Activated naive CD8-positive, alpha-beta T cell (primary cell): ENCODE measurements at regions not wholly inside any gene's neighbourhood (a gene's known extent, or its start where the extent isn't known, plus 50 kb on each side); places are given as distances from the start of the nearest gene placed in this dataset.

ENCODE experiments used
- H3K27ac Mint-ChIP-seq: one replicate; pipeline ENCODE4 v1.8.0; 2021; ENCODE audit warnings: mixed read lengths
- H3K27me3 Mint-ChIP-seq: one replicate; pipeline ENCODE4 v1.8.0; 2021; ENCODE audit warnings: mixed read lengths
- H3K36me3 Mint-ChIP-seq: one replicate; pipeline ENCODE4 v1.8.0; 2021; ENCODE audit warnings: mixed read lengths
- H3K4me1 Mint-ChIP-seq: one replicate; pipeline ENCODE4 v1.8.0; 2021; ENCODE audit warnings: low read depth, mixed read lengths
- H3K4me3 Mint-ChIP-seq: one replicate; pipeline ENCODE4 v1.8.0; 2021; ENCODE audit warnings: mild to moderate bottlenecking, mixed read lengths
- H3K9me3 Mint-ChIP-seq: one replicate; pipeline ENCODE4 v1.8.0; 2021; ENCODE audit warnings: low read depth, mixed read lengths

DNA sequence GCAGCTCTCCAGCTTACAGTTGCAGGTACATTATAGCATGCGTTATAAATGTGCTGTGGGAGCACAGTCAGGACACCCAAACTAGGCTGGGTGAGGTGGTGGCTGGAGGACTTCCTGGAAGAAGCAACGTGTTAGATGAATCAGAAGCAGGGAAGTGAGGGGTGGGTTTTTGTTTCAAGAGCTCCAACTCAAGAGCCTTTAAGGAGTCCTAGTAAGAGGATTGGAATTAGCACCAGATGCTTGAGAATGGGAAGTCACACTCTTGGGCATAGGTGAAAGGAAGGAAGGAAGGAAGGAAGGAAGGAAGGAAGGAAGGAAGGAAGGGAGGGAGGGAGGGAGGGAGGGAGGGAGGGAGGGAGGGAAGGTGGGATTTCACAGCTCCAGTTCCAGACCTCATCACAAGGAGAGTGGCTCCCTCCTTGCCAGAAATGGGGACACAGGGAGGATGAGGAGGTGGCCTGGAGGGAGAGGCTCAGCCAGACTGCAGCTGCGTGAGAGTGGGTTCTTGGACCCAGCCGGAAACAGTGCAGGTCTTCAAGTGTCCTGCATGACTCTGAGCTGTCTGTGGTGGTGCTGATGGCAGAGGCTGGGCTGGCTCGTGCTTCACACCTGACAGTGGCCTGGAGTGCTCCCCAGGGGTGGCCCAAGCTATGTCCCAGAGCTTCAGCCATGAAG is 115.7 kb upstream of the GSC start:
- H3K27me3 Mint-ChIP-seq, result no peaks in the 10 kb centered on the region

DNA sequence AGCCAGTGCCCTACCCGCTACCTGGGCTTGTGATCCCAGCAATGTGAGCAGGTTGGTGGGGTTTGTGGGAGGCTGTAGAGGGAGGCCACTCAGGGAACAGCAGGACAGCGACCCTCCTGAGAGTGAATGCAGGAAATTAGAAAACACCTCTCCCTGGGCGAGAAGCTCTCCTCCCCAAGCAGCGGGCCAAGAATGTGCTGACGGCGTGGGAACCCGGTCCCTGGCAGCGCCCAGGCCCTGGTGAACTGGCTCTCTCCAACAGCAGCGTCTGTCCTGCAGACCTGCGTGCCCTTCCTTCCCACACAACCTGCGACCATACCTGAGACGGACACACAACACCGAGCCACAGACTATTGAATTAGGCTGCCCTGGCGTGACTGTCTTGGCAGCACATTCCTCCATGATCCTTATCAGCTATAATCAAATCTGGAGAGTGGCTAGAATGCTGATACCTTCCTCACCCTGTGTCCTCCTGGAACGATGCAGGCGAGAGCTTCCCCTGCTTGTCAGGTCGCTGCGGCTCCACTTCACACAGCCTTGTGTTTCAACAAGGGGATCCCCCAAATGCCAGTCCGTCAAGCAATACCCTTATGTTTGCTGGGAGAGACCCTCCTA is 114.8 kb upstream of the GSC start:
- Mint-ChIP-seq H3K27me3 (no peaks in the 10 kb centered on the region), H3K9me3 (no peaks in the 10 kb centered on the region), H3K4me1 (no peaks in the 10 kb centered on the region), H3K27ac (no peak overlapping the region), H3K4me3 (no peak overlapping the region), H3K36me3 (no peaks in the 10 kb centered on the region)

More for the DNA sequence above, 115.7 kb upstream of the GSC start:
- H3K27ac Mint-ChIP-seq, result no peak overlapping the region
- no peaks in the 10 kb centered on the region for H3K36me3 Mint-ChIP-seq
- no peak overlapping the region for H3K4me3 Mint-ChIP-seq
- H3K9me3 Mint-ChIP-seq, result no peaks in the 10 kb centered on the region
- H3K4me1 Mint-ChIP-seq, result no peaks in the 10 kb centered on the region

DNA sequence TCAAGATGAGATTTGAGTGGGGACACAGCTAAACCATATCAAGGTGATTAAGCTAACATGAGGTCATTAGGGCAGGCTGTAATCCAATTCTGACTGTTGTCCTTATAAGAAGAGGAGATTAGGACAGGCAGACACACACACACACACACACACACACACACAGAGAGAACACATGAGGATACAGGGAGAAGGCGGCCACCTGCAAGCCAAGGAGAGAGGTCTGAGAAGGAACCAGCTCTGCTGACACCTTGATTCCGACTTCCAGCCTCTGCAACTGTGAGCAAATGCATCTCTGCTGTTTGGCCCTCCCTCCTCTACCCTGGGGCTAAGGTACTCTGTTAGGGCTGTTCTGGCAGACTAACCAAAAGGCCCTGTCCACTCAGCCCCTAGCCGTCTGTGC is 112.5 kb upstream of the GSC start:
- no peaks in the 10 kb centered on the region for H3K4me1 Mint-ChIP-seq
- peaks cover 2% of the 10 kb centered on the region for H3K27me3 Mint-ChIP-seq
- no peaks in the 10 kb centered on the region for H3K36me3 Mint-ChIP-seq
- H3K27ac Mint-ChIP-seq, result no peak overlapping the region
- H3K4me3 Mint-ChIP-seq, result no peak overlapping the region
- no peaks in the 10 kb centered on the region for H3K9me3 Mint-ChIP-seq

DNA sequence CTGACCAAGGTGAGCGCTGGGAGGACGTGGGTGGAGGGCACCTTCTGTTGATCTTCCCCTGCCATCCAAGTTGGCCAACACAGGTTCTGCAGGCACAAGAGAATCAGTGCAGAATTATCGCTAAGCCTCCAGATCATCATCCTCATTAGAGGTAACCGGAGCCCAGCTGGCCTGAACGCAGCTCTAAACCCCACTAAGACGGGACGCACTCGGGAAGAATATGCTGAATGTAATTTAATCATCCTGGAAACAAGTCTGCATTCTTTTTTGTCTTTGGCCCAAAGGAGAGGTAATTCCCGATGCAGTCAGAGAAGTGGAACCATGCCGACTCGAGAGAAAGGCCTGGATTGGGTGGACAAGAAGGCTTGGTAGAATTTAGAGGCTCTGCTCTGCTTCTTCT is 111.0 kb upstream of the GSC start:
- Mint-ChIP-seq H3K27me3 (peaks cover 6% of the 10 kb centered on the region), H3K4me1 (no peaks in the 10 kb centered on the region), H3K4me3 (no peak overlapping the region), H3K27ac (no peak overlapping the region), H3K36me3 (no peaks in the 10 kb centered on the region), H3K9me3 (no peaks in the 10 kb centered on the region)

DNA sequence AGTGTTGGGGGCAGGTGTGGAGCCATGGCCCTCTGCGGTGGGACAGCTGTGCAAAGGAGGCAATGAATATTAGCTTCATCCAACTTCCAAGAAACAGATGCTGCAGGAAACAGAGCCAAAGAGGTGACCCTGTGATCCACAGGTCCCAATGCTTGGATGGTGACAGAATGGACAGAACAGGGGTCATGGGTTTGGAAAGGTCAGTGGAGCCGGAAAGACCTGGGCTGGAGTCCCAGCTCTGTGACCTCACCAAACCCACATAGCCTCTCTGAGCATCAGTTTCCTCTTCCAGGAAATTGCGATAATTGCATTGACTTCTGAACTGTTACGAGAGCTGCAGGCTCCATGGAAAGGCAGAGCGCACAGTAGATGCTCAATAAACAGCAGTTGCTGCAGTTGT is 110.2 kb upstream of the GSC start:
- Mint-ChIP-seq H3K4me1 (no peaks in the 10 kb centered on the region), H3K27ac (no peak overlapping the region), H3K9me3 (no peaks in the 10 kb centered on the region), H3K4me3 (no peak overlapping the region), H3K27me3 (peaks cover 8% of the 10 kb centered on the region), H3K36me3 (no peaks in the 10 kb centered on the region)

DNA sequence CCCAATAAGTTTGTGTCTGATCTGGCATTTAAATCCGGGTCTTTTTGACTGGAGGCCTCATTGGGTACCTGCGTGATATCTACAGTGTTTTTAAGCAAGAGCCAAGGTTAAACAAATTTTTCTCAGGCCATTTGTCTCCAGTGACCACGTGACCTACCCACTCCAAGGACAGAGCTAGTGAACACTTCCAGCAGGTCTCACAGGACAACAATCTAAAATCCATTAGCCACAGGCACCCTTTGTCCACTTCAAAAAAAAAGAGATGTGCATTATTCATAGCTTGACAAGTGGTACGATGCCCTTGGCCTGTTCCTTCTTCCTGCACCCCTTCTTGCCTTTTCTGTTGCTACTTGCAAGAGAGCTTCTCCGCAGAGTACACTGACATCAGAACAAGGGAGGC is 109.6 kb upstream of the GSC start:
- Mint-ChIP-seq H3K27me3 (peaks cover 11% of the 10 kb centered on the region), H3K36me3 (no peaks in the 10 kb centered on the region), H3K9me3 (no peaks in the 10 kb centered on the region), H3K4me3 (no peak overlapping the region), H3K4me1 (no peaks in the 10 kb centered on the region), H3K27ac (no peak overlapping the region)

DNA sequence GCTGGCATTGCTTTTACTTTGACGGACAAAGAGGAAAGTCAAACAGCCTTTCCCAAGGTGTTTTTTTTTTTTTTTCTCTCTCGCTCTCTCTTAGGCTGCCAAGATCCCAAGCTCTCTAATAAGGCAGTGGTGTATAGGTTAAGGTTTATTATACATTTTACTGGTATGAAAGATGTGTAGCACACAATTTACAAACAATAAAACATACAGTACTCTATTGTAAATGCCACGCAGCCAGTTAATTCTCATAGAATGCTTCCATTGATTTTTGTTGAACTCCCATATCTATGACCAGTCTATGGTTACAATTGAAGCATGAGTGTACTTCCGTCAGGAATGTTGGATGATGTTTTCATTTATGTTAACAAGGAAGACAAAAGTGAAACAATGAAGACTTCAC is 106.4 kb upstream of the GSC start:
- Mint-ChIP-seq H3K27ac (no peak overlapping the region), H3K4me3 (no peak overlapping the region), H3K4me1 (no peaks in the 10 kb centered on the region), H3K27me3 (peaks cover 12% of the 10 kb centered on the region), H3K36me3 (no peaks in the 10 kb centered on the region), H3K9me3 (no peaks in the 10 kb centered on the region)

DNA sequence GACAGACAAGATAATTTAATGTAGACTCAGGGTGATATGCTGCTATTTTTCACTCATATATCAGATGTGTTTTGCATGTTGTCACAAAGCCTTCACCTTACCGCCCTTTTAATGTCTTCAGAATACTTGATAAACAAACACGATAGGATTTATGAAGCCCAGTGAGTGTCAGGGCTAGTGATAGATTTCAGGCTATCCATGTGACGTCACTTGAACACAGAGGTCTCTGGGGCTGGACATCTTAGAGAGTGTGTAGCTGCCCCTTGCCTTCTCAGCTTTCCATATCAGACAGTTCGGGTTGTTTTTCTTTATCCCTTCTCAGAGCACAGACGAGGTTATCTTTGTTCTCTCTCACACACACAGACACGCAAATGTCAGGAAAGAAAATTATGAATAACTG is 105.3 kb upstream of the GSC start:
- H3K4me3 Mint-ChIP-seq, result no peak overlapping the region
- no peak overlapping the region for H3K27ac Mint-ChIP-seq
- peaks cover 17% of the 10 kb centered on the region for H3K27me3 Mint-ChIP-seq
- H3K4me1 Mint-ChIP-seq, result no peaks in the 10 kb centered on the region
- H3K9me3 Mint-ChIP-seq, result no peaks in the 10 kb centered on the region
- H3K36me3 Mint-ChIP-seq, result no peaks in the 10 kb centered on the region

DNA sequence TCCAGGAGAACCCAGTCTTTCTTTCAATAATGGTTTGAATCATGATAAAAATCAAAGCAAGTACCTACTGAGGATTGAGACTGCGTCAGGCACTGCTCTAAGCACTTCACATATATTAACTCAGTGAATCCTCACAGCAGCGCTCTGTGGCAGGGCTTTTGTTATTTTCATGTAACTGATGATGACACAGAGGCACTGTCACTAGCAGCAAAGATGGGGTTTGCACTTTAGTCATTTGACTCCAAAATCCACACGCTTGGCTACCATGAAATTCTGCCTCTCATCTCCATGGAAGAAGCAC is 98.8 kb upstream of the GSC start:
- Mint-ChIP-seq H3K4me1 (no peaks in the 10 kb centered on the region), H3K36me3 (no peaks in the 10 kb centered on the region), H3K4me3 (no peak overlapping the region), H3K27me3 (peaks cover 15% of the 10 kb centered on the region), H3K27ac (no peak overlapping the region), H3K9me3 (no peaks in the 10 kb centered on the region)

DNA sequence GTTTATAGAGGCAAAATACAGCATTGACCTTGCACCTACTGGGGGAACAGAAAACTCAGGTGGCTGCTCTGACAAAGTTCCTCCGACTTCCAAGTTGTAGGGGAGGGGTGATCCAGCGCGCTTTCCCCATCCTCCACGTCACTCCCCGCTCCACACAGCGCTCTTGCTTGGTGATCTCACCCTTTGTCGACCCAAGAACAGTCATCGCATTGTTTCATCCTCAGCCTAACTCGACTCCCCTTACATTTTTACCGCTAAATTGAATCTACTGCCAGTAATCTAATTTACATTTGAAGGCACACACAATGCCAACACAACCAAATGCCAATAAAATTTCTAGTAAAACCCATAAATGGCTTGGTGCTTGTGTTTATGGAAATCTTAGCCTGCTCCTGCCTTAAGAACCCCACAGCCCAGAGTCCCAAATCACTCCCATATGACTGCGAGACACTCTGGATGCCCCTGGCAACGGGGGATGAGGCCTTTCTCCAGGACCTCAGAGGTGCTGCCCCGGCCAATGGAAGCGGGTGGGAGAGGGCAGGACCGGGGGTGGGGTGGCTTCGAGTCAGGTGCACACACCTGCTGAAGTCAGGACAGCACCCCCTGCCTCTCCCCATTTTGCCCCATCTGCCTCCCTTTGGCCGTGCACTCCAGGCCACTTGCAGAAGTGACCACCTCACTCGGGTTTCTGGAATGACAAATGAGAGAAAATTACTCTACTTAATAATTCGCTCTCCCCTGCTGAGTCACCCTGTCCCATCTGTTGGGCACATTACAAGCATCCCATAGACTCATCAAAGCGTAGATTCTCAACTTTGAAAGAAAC is 98.2 kb upstream of the GSC start:
- Mint-ChIP-seq H3K4me3 (no peak overlapping the region), H3K27ac (no peak overlapping the region), H3K9me3 (no peaks in the 10 kb centered on the region), H3K27me3 (peaks cover 15% of the 10 kb centered on the region), H3K4me1 (no peaks in the 10 kb centered on the region), H3K36me3 (no peaks in the 10 kb centered on the region)

DNA sequence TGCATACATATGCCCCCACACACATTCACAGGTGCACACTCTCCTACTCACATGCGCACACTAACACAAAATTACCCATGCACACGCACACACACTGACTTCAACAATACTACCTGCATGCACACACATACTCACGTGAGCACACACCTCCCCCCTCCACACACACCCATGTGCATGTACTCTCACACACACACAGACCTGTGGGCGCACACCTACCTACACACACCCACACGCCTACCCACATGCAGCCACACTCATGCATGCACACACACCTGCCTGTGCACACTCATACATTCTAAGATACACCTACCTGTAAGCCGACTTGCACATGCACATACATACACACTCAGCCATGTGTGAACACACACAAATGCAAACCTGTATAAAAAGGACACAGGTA is 97.3 kb upstream of the GSC start:
- H3K9me3 Mint-ChIP-seq, result no peaks in the 10 kb centered on the region
- no peaks in the 10 kb centered on the region for H3K4me1 Mint-ChIP-seq
- H3K4me3 Mint-ChIP-seq, result no peak overlapping the region
- no peak overlapping the region for H3K27ac Mint-ChIP-seq
- peaks cover 15% of the 10 kb centered on the region for H3K27me3 Mint-ChIP-seq
- no peaks in the 10 kb centered on the region for H3K36me3 Mint-ChIP-seq

DNA sequence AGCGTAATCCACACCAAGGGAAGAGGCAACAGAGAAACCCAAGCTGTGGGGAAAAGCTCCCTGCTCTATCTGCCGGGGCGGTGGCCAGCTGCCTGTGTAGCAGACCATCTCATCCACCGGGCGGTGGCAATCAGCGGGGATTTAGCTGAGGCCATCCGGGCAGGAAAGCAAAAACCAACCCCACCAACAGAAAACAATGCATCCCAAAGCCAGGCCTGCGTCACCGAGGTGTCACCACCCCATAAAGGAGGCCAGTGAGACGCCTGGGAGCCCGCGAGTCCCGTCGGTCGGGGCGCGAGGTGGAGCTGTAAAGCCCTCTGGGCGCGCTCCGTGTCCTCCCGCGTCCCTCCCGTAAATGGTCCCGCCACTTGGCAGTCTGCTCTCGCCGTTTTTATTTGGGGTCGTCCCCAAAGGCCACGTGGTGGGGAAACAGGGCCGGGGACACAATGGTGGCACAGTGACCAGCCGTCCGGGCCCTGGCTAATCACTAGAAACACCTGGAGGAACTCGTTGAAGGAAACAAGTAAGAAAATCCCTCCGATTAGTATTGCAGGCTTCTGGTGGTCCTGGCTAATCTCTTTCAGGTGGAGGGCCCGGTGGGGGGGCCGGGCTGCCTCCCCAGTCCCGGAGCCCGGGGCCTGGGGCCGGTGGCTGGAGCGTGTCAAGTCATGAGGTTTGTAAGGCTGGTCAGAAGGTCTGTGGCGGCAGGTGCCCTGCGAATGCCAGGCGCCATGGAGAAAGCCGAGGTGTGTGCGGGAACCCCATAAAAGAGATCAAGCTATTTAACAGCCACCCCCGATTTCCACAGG is 94.7 kb upstream of the GSC start:
- H3K9me3 Mint-ChIP-seq, result no peaks in the 10 kb centered on the region
- no peaks in the 10 kb centered on the region for H3K4me1 Mint-ChIP-seq
- H3K27ac Mint-ChIP-seq, result no peak overlapping the region
- H3K4me3 Mint-ChIP-seq, result no peak overlapping the region
- H3K36me3 Mint-ChIP-seq, result no peaks in the 10 kb centered on the region
- peaks cover 8% of the 10 kb centered on the region for H3K27me3 Mint-ChIP-seq

DNA sequence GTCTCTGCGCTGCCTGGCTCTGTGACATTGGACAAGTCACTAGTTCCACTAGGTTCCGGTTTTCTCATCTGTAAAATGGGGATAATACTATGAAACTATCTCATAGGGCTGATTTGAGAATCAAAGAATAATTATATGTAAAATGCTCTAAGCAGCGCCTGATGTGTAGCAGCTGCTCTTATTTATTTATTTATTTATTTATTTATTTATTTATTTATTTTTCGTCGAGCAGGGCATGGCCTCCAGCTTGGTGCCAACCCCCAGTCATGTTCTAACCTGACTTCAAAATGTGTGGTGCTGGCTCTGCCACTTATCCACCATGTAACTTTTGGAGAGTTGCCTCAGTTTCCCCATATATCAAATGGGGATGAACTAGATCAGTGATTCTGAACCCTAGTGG is 93.5 kb upstream of the GSC start:
- Mint-ChIP-seq H3K36me3 (no peaks in the 10 kb centered on the region), H3K27me3 (peaks cover 6% of the 10 kb centered on the region), H3K4me3 (no peak overlapping the region), H3K9me3 (no peaks in the 10 kb centered on the region), H3K27ac (no peak overlapping the region), H3K4me1 (no peaks in the 10 kb centered on the region)

DNA sequence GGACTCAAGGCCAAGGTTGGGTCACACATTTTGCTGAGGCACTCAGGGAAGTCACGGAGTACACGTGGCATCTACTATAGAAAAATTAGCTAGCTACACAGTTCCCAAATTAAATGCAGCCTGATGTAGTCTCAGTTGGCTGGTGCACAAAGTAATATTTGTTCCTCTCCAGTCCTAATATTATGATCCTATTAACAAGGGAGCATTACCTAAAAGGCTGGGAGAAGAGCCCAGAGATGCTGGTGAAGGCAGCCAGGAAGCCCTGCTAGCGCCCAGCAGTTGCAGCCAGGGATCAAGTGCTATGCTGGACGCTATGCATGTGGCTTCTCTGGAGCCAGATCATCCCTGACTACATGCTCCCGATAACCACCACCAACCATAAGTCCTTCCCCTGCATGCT is 88.0 kb upstream of the GSC start:
- H3K27me3 Mint-ChIP-seq, result peaks cover 2% of the 10 kb centered on the region
- H3K4me3 Mint-ChIP-seq, result no peak overlapping the region

DNA sequence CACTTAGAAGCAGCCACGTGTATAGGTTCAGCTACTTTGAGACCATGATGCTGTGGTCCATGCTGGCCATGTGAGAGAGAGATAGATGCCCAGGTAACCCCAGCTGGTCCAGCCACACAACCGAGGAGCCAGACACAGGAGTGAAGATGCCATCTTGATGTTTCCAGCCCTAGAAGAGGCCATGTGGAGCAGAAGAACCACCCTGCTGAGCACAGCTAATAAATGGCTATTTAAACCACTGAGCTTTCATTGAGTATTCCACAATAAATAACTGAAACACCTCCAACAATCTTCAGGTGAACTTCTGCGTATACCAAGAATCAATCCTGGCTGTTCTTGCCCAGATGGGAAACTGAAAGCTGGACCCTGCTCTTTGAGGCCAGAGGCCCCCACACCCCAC is 84.0 kb upstream of the GSC start:
- Mint-ChIP-seq H3K27ac (no peak overlapping the region), H3K4me3 (no peak overlapping the region), H3K9me3 (no peaks in the 10 kb centered on the region), H3K36me3 (no peaks in the 10 kb centered on the region), H3K27me3 (peaks cover 3% of the 10 kb centered on the region), H3K4me1 (no peaks in the 10 kb centered on the region)

More for the DNA sequence above, 88.0 kb upstream of the GSC start:
- Mint-ChIP-seq H3K9me3 (no peaks in the 10 kb centered on the region), H3K36me3 (no peaks in the 10 kb centered on the region), H3K4me1 (no peaks in the 10 kb centered on the region), H3K27ac (no peak overlapping the region)
